ENCODE measurements at regions not wholly inside any gene's neighbourhood (a gene's known extent, or its start where the extent isn't known, plus 50 kb on each side); places are given as distances from the start of the nearest gene placed in this dataset.

GRCh38 chr19:28619816-28620429 is 593.0 kb downstream of the UQCRFS1 start:
- peaks cover 0 to 6% (median 4%) of the 10 kb centered on the region in 3 experiments; a peak in 5 of 7 replicates for H3K36me3 Mint-ChIP-seq (ENCODE audit: insufficient read depth in 1 of 3, low read depth in 3 of 3)
- H3K4me1 Mint-ChIP-seq, result no peaks in the 10 kb centered on the region
- H3K79me2 ChIP-seq (ENCODE audit: insufficient read depth, low read length), result no peaks in the 10 kb centered on the region
- H3K56ac ChIP-seq (ENCODE audit: insufficient read length, low read depth, low read length), result no peak overlapping the region
- no CpG with 5 or more reads among the region's 5 CpGs for WGBS (ENCODE audit: extremely low coverage, insufficient read length, low lambda C conversion rate)
- no peak overlapping the region for H3K18ac ChIP-seq (ENCODE audit: insufficient read length, low read depth, low read length)
- no peak overlapping the region for H3K4ac ChIP-seq (ENCODE audit: low read depth, low read length)
- H3K27ac Mint-ChIP-seq, result no peak overlapping the region
- H2BK15ac ChIP-seq (ENCODE audit: low read depth, low read length), result no peak overlapping the region
- no peak overlapping the region for H3K4me3 Mint-ChIP-seq
- no peak overlapping the region for H2AK5ac ChIP-seq (ENCODE audit: insufficient read length, low read length)
- no peaks in the 10 kb centered on the region for H4K20me1 ChIP-seq (ENCODE audit: control insufficient read depth, insufficient read depth, insufficient read length)
- H3K4me1 ChIP-seq (ENCODE audit: insufficient read depth, low read length), result no peaks in the 10 kb centered on the region
- H3K23ac ChIP-seq (ENCODE audit: insufficient read length, low read depth, low read length), result no peak overlapping the region
- H2BK120ac ChIP-seq (ENCODE audit: low read depth, low read length, poor library complexity, severe bottlenecking), result no peak overlapping the region
- no peak overlapping the region for H2BK12ac ChIP-seq (ENCODE audit: insufficient read length, low read depth, low read length)
- H4K8ac ChIP-seq (replicated peaks; ENCODE audit: insufficient read length, low read depth, low read length), result no peak overlapping the region
- no peak overlapping the region for H3T11ph ChIP-seq (ENCODE audit: low read length)
- H3K27ac ChIP-seq (ENCODE audit: insufficient read length, low read depth, low read length), result no peak overlapping the region
- H2BK5ac ChIP-seq (ENCODE audit: insufficient read length, low read length), result no peak overlapping the region
- H2BK20ac ChIP-seq (ENCODE audit: low read depth, low read length, poor library complexity, severe bottlenecking), result no peak overlapping the region
- no peak for DNase-seq
- no peak overlapping the region for H4K91ac ChIP-seq (ENCODE audit: insufficient read length, low read depth, low read length)
- no peak overlapping the region for H3K9ac ChIP-seq (ENCODE audit: extremely low read depth, insufficient read length, low read length)
- H2AFZ ChIP-seq (ENCODE audit: low read length), result no peak overlapping the region
- H3K4me2 ChIP-seq (ENCODE audit: insufficient read depth, insufficient read length, low read length), result no peak overlapping the region
- no peaks in the 10 kb centered on the region for H3K23me2 ChIP-seq (ENCODE audit: insufficient read length, low read depth, low read length, poor library complexity, severe bottlenecking)
- H3K14ac ChIP-seq (ENCODE audit: insufficient read depth, low read length), result no peak overlapping the region
- no peaks in the 10 kb centered on the region for H3K79me1 ChIP-seq (ENCODE audit: insufficient read depth, low read depth, low read length, poor library complexity, severe bottlenecking)
- peaks cover 1% of the 10 kb centered on the region; the same call in 1 of the 2 replicates for H3K27me3 Mint-ChIP-seq (ENCODE audit: low read depth)
- no peak for TF ChIP-seq CTCF (conservative IDR thresholded peaks at IDR 0.05)
- no peaks in the 10 kb centered on the region for H3K27me3 ChIP-seq (ENCODE audit: insufficient read depth, low read length)
- no peak overlapping the region for H4K5ac ChIP-seq (ENCODE audit: insufficient read length, low read depth, low read length)
- no peaks in the 10 kb centered on the region for H3K9me3 ChIP-seq (ENCODE audit: control insufficient read depth, low read depth, low read length)
- H3K9me3 Mint-ChIP-seq, result peaks cover 11 to 17% of the 10 kb centered on the region in 2 experiments
